K562 (cell line): ENCODE measurements at regions not wholly inside any gene's neighbourhood (a gene's known extent, or its start where the extent isn't known, plus 50 kb on each side); places are given as distances from the start of the nearest gene placed in this dataset.

Experiments
- ATAC-seq: fragments of 200-7000 bp; cut with Tn5 transposase; 3 replicates; pipeline ENCODE4 v1.9.1; 2020; ENCODE audit warnings: moderate library complexity
- BruUV-seq: library from RNA; stranded (reverse); fragments of 400-500 nt; replicated peaks from 2 replicates; lab custom pipeline; 2021; lab: Mats Ljungman, UMichigan
- CTCF ChIA-PET: fragments of 300-600 bp; formaldehyde crosslinking; extraction: SDS; loops from one replicate; lab custom pipeline; 2021; ENCODE audit warnings: low intra/inter-chr PET ratio; lab: Yijun Ruan, JAX
- POLR2A ChIA-PET: fragments of 300-600, 350-650 bp; sonication (Branson Sonifier 250); formaldehyde crosslinking; extraction: SDS; loops from one replicate; lab custom pipeline; 2021; ENCODE audit warnings: antibody characterized with exemption, inconsistent platforms; lab: Yijun Ruan, JAX
- DNase-seq, 4 experiments: peaks; one replicate each; pipeline versions ENCODE4 v3.0.0 to v3.0.0-alpha.2; 2011 to 2018; ENCODE audit warnings: low spot score in 3 of 4, mixed read lengths in 3 of 4; ENCODE audit errors: extremely low read depth in 1 of 4
- FAIRE-seq: peaks from 2 replicates; lab custom pipeline; 2011; peaks lifted over from hg19 to GRCh38; lab: Jason Lieb, UNC
- H2AFZ ChIP-seq: 2 replicates; pipeline ENCODE4 v1.6.0; 2011; ENCODE audit warnings: low read depth, low read length, control low read depth, inconsistent platforms
- H3K27ac ChIP-seq: fragments of 200-600 bp; 3 replicates; pipeline ENCODE4 v1.8.0; 2011; ENCODE audit warnings: low read depth, mild to moderate bottlenecking, control low read depth, inconsistent platforms, low read length, moderate library complexity, mixed read lengths; ENCODE audit errors: extremely low read depth
- H3K27me3 ChIP-seq, 2 experiments: fragments of 300-600 bp in 1 of 2; 2 replicates in 1 of 2; 3 replicates in 1 of 2; pipeline versions ENCODE4 v1.6.0 to v1.8.0; 2011; ENCODE audit warnings: inconsistent platforms in 2 of 2, low read length in 2 of 2, mild to moderate bottlenecking in 1 of 2, mixed read lengths in 1 of 2, moderate library complexity in 1 of 2; ENCODE audit not compliant: control insufficient read depth in 2 of 2, insufficient read depth in 2 of 2
- H3K36me3 ChIP-seq: fragments of 300-600 bp; 3 replicates; pipeline ENCODE4 v1.8.0; 2011; ENCODE audit warnings: mild to moderate bottlenecking, low read length, inconsistent platforms; ENCODE audit not compliant: control insufficient read depth, insufficient read depth
- H3K4me1 ChIP-seq, 2 experiments: fragments of 200-600 bp in 1 of 2; replicated peaks in 1 of 2; 2 replicates in 1 of 2; 3 replicates in 1 of 2; pipeline versions ENCODE4 v1.5.1 to v1.8.0; 2011; ENCODE audit warnings: inconsistent platforms in 2 of 2, low read length in 2 of 2, mild to moderate bottlenecking in 1 of 2, mixed read lengths in 1 of 2, moderate library complexity in 1 of 2; ENCODE audit not compliant: control insufficient read depth in 2 of 2, insufficient read depth in 2 of 2
- H3K4me2 ChIP-seq: 2 replicates; pipeline ENCODE4 v1.6.1; 2011; ENCODE audit warnings: low read length, control low read depth, inconsistent platforms, mixed read lengths; ENCODE audit not compliant: insufficient read depth
- H3K4me3 ChIP-seq: fragments of 200-600 bp; sonication (generic), shearing (Covaris generic); 2 replicates; pipeline ENCODE4 v1.5.1; 2016; ENCODE audit warnings: control low read depth, inconsistent platforms
- H3K79me2 ChIP-seq: fragments of 200-600 bp; 3 replicates; pipeline ENCODE4 v1.8.0; 2011; ENCODE audit warnings: low read length, inconsistent platforms; ENCODE audit not compliant: control insufficient read depth, insufficient read depth
- H3K9ac ChIP-seq, 2 experiments: 2 replicates each; pipeline versions ENCODE4 v1.6.0 to v1.6.1; 2011; ENCODE audit warnings: low read depth in 2 of 2, low read length in 2 of 2, control low read depth in 1 of 2, inconsistent platforms in 1 of 2, mild to moderate bottlenecking in 1 of 2, mixed read lengths in 1 of 2; ENCODE audit not compliant: insufficient read depth in 1 of 2
- H3K9me1 ChIP-seq: one replicate; pipeline ENCODE4 v1.6.0; 2011; ENCODE audit warnings: inconsistent platforms, mild to moderate bottlenecking, low read length, moderate library complexity; ENCODE audit not compliant: control insufficient read depth, insufficient read depth
- H3K9me3 ChIP-seq: replicated peaks from 2 replicates; pipeline ENCODE4 v1.5.1; 2011; ENCODE audit warnings: low read depth, low read length, inconsistent platforms; ENCODE audit not compliant: control insufficient read depth, insufficient read depth
- H4K20me1 ChIP-seq: replicated peaks from 2 replicates; pipeline ENCODE4 v1.6.1; 2011; ENCODE audit warnings: low read length, inconsistent platforms, mixed read lengths; ENCODE audit not compliant: control insufficient read depth, insufficient read depth
- AFF1 ChIP-seq, 2 experiments: fragments of 450-650 bp; IDR thresholded peaks; 2 replicates each; pipeline ENCODE4 v1.6.1; 2018; ENCODE audit warnings: mild to moderate bottlenecking in 2 of 2, low read depth in 1 of 2; ENCODE audit not compliant: partially characterized antibody in 2 of 2
- ARID3A ChIP-seq: IDR thresholded peaks from 2 replicates; pipeline ENCODE4 v1.6.1; 2012; ENCODE audit warnings: low read depth, low read length, improper control_type of control experiment, borderline replicate concordance
- MTA3 ChIP-seq: fragments of 450-650 bp; formaldehyde crosslinking; IDR thresholded peaks from 2 replicates; pipeline ENCODE4 v1.6.1; 2017; ENCODE audit warnings: mild to moderate bottlenecking, borderline replicate concordance
- NFYB ChIP-seq: IDR thresholded peaks from 2 replicates; pipeline ENCODE4 v1.6.1; 2011; ENCODE audit warnings: mild to moderate bottlenecking, moderate library complexity; ENCODE audit not compliant: insufficient read length; ENCODE audit errors: extremely low read depth
- NR3C1 ChIP-seq: sonication (generic); formaldehyde crosslinking; IDR thresholded peaks from 2 replicates; pipeline ENCODE4 v1.8.1; 2022; ENCODE audit warnings: missing genetic modification reagents
- POLR2A ChIP-seq: fragments of 450-650 bp; conservative IDR thresholded peaks from 2 replicates; pipeline ENCODE4 v1.6.1; 2016
- ZNF133 ChIP-seq: fragments of 250-450 bp; sonication (Bioruptor Pico); IDR thresholded peaks from 2 replicates; pipeline ENCODE4 v1.4.0; 2020; ENCODE audit warnings: mild to moderate bottlenecking
- ZNF512 ChIP-seq: IDR thresholded peaks from 2 replicates; pipeline ENCODE4 v1.6.1; 2016; ENCODE audit warnings: missing genetic modification characterization, missing compliant biosample characterization
- ZNF668 ChIP-seq: fragments of 250-450 bp; sonication (Bioruptor Pico); IDR thresholded peaks from 2 replicates; pipeline ENCODE4 v1.8.0; 2022; ENCODE audit warnings: mild to moderate bottlenecking, inconsistent platforms
- ZNF764 ChIP-seq: fragments of 250-450 bp; sonication (Bioruptor Pico); IDR thresholded peaks from 2 replicates; pipeline ENCODE4 v1.4.0; 2020; ENCODE audit warnings: low read depth, mild to moderate bottlenecking, moderate library complexity
- WGBS: fragments of 100-300 bp; shearing (Covaris generic); methylation state at CpG from one replicate; pipeline ENCODE4 v1.1.6; 2016; ENCODE audit warnings: low coverage, mixed read lengths; ENCODE audit not compliant: insufficient coverage; ENCODE audit errors: missing lambda C conversion rate; 5-methylcytosine and 5-hydroxymethylcytosine counted together
- in situ Hi-C: fragments of 300-500 bp; cut with MboI; formaldehyde crosslinking; loops from 4 replicates; pipeline ENCODE4 v1.15.0; 2018; ENCODE audit warnings: inconsistent platforms, mixed read lengths
- intact Hi-C: fragments of 100-400 bp; cut with micrococcal nuclease; formaldehyde crosslinking; loops from 2 replicates; pipeline ENCODE4 v1.14.2; 2022
- TF ChIP-seq, protein P1 (sequence below): fragments of 450-650 bp; formaldehyde crosslinking; IDR thresholded peaks from 2 replicates; pipeline ENCODE4 v1.4.0; 2020; ENCODE audit warnings: mild to moderate bottlenecking, moderate library complexity

- Histone ChIP-seq H3K4me1 (no peaks in the 10 kb centered on the region), H3K27me3 (no peaks in the 10 kb centered on the region), H3K9me1 (no peaks in the 10 kb centered on the region), H3K4me2 (no peak overlapping the region), H2AFZ (no peak overlapping the region), H3K79me2 (no peaks in the 10 kb centered on the region), H3K36me3 (no peaks in the 10 kb centered on the region), H3K9me3 (no peaks in the 10 kb centered on the region), H3K27ac (no peak overlapping the region), H3K4me3 (no peak overlapping the region), H3K9ac (no peak overlapping the region), H4K20me1 (no peaks in the 10 kb centered on the region)
- ChIA-PET POLR2A (no interaction called here), CTCF (no interaction called here)
- WGBS, result 0% methylated on average over 2 of the region's 2 CpGs
- TF ChIP-seq ZNF512 (tag) (no peak), ZNF133 (no peak), MTA3 (no peak), NFYB (no peak), ZNF668 (CRISPR knock-in tag) (no peak), ZNF764 (no peak), ARID3A (no peak), AFF1 (IDR thresholded peaks at IDR 0.05; ENCODE audit: low read depth in 1 of 2, partially characterized antibody in 2 of 2) (no peak), POLR2A (no peak), NR3C1 (CRISPR knock-in tag) (no peak)
- TF ChIP-seq, protein P1, sequence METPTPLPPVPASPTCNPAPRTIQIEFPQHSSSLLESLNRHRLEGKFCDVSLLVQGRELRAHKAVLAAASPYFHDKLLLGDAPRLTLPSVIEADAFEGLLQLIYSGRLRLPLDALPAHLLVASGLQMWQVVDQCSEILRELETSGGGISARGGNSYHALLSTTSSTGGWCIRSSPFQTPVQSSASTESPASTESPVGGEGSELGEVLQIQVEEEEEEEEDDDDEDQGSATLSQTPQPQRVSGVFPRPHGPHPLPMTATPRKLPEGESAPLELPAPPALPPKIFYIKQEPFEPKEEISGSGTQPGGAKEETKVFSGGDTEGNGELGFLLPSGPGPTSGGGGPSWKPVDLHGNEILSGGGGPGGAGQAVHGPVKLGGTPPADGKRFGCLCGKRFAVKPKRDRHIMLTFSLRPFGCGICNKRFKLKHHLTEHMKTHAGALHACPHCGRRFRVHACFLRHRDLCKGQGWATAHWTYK (CRISPR knock-in tag), result no peak
- DNase-seq (no peak), FAIRE-seq (no peak), ATAC-seq (no peak)
- in situ Hi-C loops (no loop called here), intact Hi-C loops (no loop called here)
- no TSS peak for BruUV-seq
Measured at GRCh38 chr6:135779213-135779612, 72.3 kb upstream of the PDE7B start.
